IMR-90 (cell line): ENCODE measurements at regions not wholly inside any gene's neighbourhood (a gene's known extent, or its start where the extent isn't known, plus 50 kb on each side); places are given as distances from the start of the nearest gene placed in this dataset.

Source experiments
- ATAC-seq: fragments of 200-7000 bp; cut with Tn5 transposase; 2 replicates; pipeline ENCODE4 v1.9.1; 2020; ENCODE audit warnings: low read depth, mild to moderate bottlenecking, moderate library complexity
- BruUV-seq: library from RNA; stranded (reverse); fragments of 400-500 nt; replicated peaks from 2 replicates; lab custom pipeline; 2021; lab: Mats Ljungman, UMichigan
- CTCF ChIA-PET: fragments of 300-600 bp; formaldehyde crosslinking; extraction: SDS; loops from one replicate; lab custom pipeline; 2021; ENCODE audit warnings: antibody characterized with exemption; lab: Yijun Ruan, JAX
- POLR2A ChIA-PET: fragments of 300-600 bp; sonication (Branson Sonifier 250); formaldehyde crosslinking; loops from one replicate; lab custom pipeline; 2022; ENCODE audit warnings: antibody characterized with exemption; ENCODE audit not compliant: unreplicated experiment; lab: Charles Lee
- DNase-seq: peaks from one replicate; pipeline ENCODE4 v3.0.0; 2013
- H2AFZ ChIP-seq: replicated peaks from 2 replicates; pipeline ENCODE3; 2013; ENCODE audit warnings: low read length, mild to moderate bottlenecking; ENCODE audit not compliant: poor library complexity
- H2AK5ac ChIP-seq: 2 replicates; pipeline ENCODE4 v1.6.1; 2013; ENCODE audit warnings: low read depth, low read length, inconsistent platforms
- H2AK9ac ChIP-seq: replicated peaks from 2 replicates; pipeline ENCODE3; 2013; ENCODE audit warnings: mild to moderate bottlenecking, low read depth, low read length, moderate library complexity; ENCODE audit not compliant: poor library complexity
- H2BK120ac ChIP-seq: 2 replicates; pipeline ENCODE4 v1.6.1; 2013; ENCODE audit warnings: low read depth, low read length, inconsistent platforms
- H2BK15ac ChIP-seq: 3 replicates; pipeline ENCODE4 v1.6.1; 2013; ENCODE audit warnings: low read depth, low read length, inconsistent platforms
- H2BK20ac ChIP-seq: 2 replicates; pipeline ENCODE4 v1.6.1; 2013; ENCODE audit warnings: low read depth, mild to moderate bottlenecking, inconsistent platforms, low read length, moderate library complexity
- H2BK5ac ChIP-seq: 2 replicates; pipeline ENCODE4 v1.6.1; 2013; ENCODE audit warnings: mild to moderate bottlenecking, low read depth, low read length, inconsistent platforms; ENCODE audit not compliant: poor library complexity, severe bottlenecking
- H3K14ac ChIP-seq: replicated peaks from 2 replicates; pipeline ENCODE4 v1.6.1; 2013; ENCODE audit warnings: low read depth, low read length, inconsistent platforms
- H3K18ac ChIP-seq: 2 replicates; pipeline ENCODE4 v1.6.1; 2013; ENCODE audit warnings: low read depth, low read length, control low read depth
- H3K23ac ChIP-seq: 2 replicates; pipeline ENCODE4 v1.6.1; 2013; ENCODE audit warnings: low read depth, low read length, inconsistent platforms
- H3K27ac ChIP-seq: 2 replicates; pipeline ENCODE4 v1.5.1; 2013; ENCODE audit warnings: mild to moderate bottlenecking, control low read depth, low read length; ENCODE audit not compliant: insufficient read depth
- H3K27me3 ChIP-seq: 2 replicates; pipeline ENCODE4 v1.6.1; 2013; ENCODE audit warnings: low read length; ENCODE audit not compliant: control insufficient read depth, insufficient read depth
- H3K36me3 ChIP-seq: 2 replicates; pipeline ENCODE4 v1.6.1; 2013; ENCODE audit warnings: low read length, mixed read lengths; ENCODE audit not compliant: control insufficient read depth, insufficient read depth
- H3K4ac ChIP-seq: 2 replicates; pipeline ENCODE4 v1.6.1; 2013; ENCODE audit warnings: low read depth, low read length, inconsistent platforms
- H3K4me1 ChIP-seq: 2 replicates; pipeline ENCODE4 v1.6.1; 2013; ENCODE audit warnings: low read length, mixed read lengths; ENCODE audit not compliant: control insufficient read depth, insufficient read depth
- H3K4me2 ChIP-seq: 2 replicates; pipeline ENCODE4 v1.6.1; 2013; ENCODE audit warnings: low read depth, mild to moderate bottlenecking, control low read depth, low read length, moderate library complexity
- H3K4me3 ChIP-seq: 2 replicates; pipeline ENCODE4 v1.5.1; 2013; ENCODE audit warnings: low read depth, mild to moderate bottlenecking, control low read depth, low read length, moderate library complexity; ENCODE audit not compliant: insufficient read depth
- H3K56ac ChIP-seq: 2 replicates; pipeline ENCODE4 v1.6.1; 2013; ENCODE audit warnings: low read length, inconsistent platforms; ENCODE audit not compliant: insufficient read depth; ENCODE audit errors: extremely low read depth
- H3K79me1 ChIP-seq, 2 experiments: 2 replicates each; pipeline ENCODE4 v1.6.1; 2013; ENCODE audit warnings: low read length in 2 of 2, inconsistent platforms in 1 of 2, low read depth in 1 of 2
- H3K9ac ChIP-seq: 2 replicates; pipeline ENCODE4 v1.6.1; 2013; ENCODE audit warnings: low read depth, low read length, control low read depth
- H3K9me1 ChIP-seq: 2 replicates; pipeline ENCODE4 v1.6.1; 2013; ENCODE audit warnings: low read length, inconsistent platforms; ENCODE audit not compliant: insufficient read depth
- H3K9me3 ChIP-seq: 2 replicates; pipeline ENCODE4 v1.6.1; 2013; ENCODE audit warnings: low read length; ENCODE audit not compliant: control insufficient read depth, insufficient read depth
- H4K20me1 ChIP-seq: 2 replicates; pipeline ENCODE4 v1.6.1; 2013; ENCODE audit warnings: low read length, inconsistent platforms; ENCODE audit not compliant: insufficient read depth
- H4K5ac ChIP-seq: 2 replicates; pipeline ENCODE4 v1.6.1; 2013; ENCODE audit warnings: mild to moderate bottlenecking, low read depth, low read length, control low read depth
- H4K8ac ChIP-seq, 2 experiments: 2 replicates each; pipeline ENCODE4 v1.6.1; 2013; ENCODE audit warnings: low read depth in 2 of 2, low read length in 2 of 2, control low read depth in 1 of 2, inconsistent platforms in 1 of 2
- H4K91ac ChIP-seq: 2 replicates; pipeline ENCODE4 v1.6.1; 2013; ENCODE audit warnings: low read depth, low read length, inconsistent platforms; ENCODE audit not compliant: insufficient read depth
- MXI1 ChIP-seq: IDR thresholded peaks from 2 replicates; pipeline ENCODE4 v1.6.1; 2012; ENCODE audit warnings: low read depth, mild to moderate bottlenecking, low read length, moderate library complexity, borderline replicate concordance
- NFE2L2 ChIP-seq: fragments of 150-350 bp; IDR thresholded peaks from 2 replicates; pipeline ENCODE4 v1.6.1; 2016; ENCODE audit warnings: low read depth, mild to moderate bottlenecking, low read length
- SMC3 ChIP-seq: fragments of 150-350 bp; IDR thresholded peaks from 2 replicates; pipeline ENCODE4 v1.6.1; 2016; ENCODE audit warnings: low read depth, mild to moderate bottlenecking, antibody characterized with exemption, low read length, moderate library complexity
- WGBS, 2 experiments: methylation state at CpG; one replicate each; pipeline versions ENCODE4 v1.1.5 to v1.1.7; 2013; ENCODE audit warnings: missing lambda C conversion rate in 2 of 2; ENCODE audit not compliant: insufficient read length in 1 of 2; ENCODE audit errors: extremely low coverage in 2 of 2; 5-methylcytosine and 5-hydroxymethylcytosine counted together
- dilution Hi-C: fragments of 300-500 bp; cut with HindIII; formaldehyde crosslinking; loops from one replicate; pipeline ENCODE4 v1.14.3; 2018; ENCODE audit warnings: low sequenced_read_pairs; ENCODE audit not compliant: unreplicated experiment
- in situ Hi-C: fragments of 300-500 bp; cut with MboI; formaldehyde crosslinking; loops from 3 replicates; pipeline ENCODE4 v1.14.3; 2019; ENCODE audit warnings: low sequenced_read_pairs, inconsistent platforms, mixed read lengths
- intact Hi-C: fragments of 100-400 bp; cut with micrococcal nuclease; formaldehyde crosslinking; loops from 2 replicates; pipeline ENCODE4 v1.10.0; 2022
- TF ChIP-seq, protein P1 (sequence below): fragments of 150-350 bp; IDR thresholded peaks from 2 replicates; pipeline ENCODE4 v1.6.1; 2017; ENCODE audit warnings: mild to moderate bottlenecking, antibody characterized with exemption, low read length, low read depth

DNA sequence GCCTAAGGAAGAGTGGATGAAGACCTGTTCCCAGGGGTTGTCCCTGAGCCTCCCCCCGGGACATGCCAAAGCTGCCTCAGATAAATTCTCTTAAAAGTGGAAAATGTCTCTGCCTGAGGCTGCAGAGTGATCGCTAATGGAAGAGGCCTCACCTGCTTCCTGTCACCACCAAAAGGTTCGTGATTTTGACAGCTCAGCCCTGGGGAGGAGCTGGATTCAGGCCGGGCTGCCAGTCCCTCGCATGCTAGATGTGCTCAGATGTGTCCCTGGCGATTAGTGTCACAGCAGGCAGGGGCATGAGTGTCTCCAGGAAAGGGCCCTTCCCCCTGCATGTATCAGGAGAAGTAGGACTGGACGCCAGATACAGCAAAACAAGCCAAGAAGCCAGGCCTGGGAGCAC lies 626.5 kb downstream of the UQCRFS1 start:
- Histone ChIP-seq H3K23ac (no peak overlapping the region), H3K79me1 (no peaks in the 10 kb centered on the region), H3K18ac (no peak overlapping the region), H4K20me1 (no peaks in the 10 kb centered on the region), H2BK120ac (no peak overlapping the region), H3K9me1 (no peaks in the 10 kb centered on the region), H3K4me3 (no peak overlapping the region), H3K14ac (no peak overlapping the region), H3K9ac (no peak overlapping the region), H3K56ac (no peak overlapping the region), H3K4me2 (no peak overlapping the region), H3K9me3 (peaks cover 55% of the 10 kb centered on the region), H3K4me1 (no peaks in the 10 kb centered on the region), H4K8ac (no peak overlapping the region), H2AK9ac (no peak overlapping the region), H3K4ac (no peak overlapping the region), H2AK5ac (no peak overlapping the region), H2BK20ac (no peak overlapping the region), H3K27me3 (no peaks in the 10 kb centered on the region), H3K27ac (no peak overlapping the region), H2AFZ (no peak overlapping the region), H2BK5ac (no peak overlapping the region), H2BK15ac (no peak overlapping the region), H4K91ac (no peak overlapping the region), H3K36me3 (no peaks in the 10 kb centered on the region), H4K5ac (no peak overlapping the region)
- DNase-seq (no peak), ATAC-seq (no peak)
- dilution Hi-C loops = no loop called here
- intact Hi-C loops = no loop called here
- WGBS, 2 experiments = no CpG with 5 or more reads among the region's 7 CpGs
- TF ChIP-seq MXI1 (no peak), SMC3 (no peak), NFE2L2 (no peak)
- TF ChIP-seq, protein P1, sequence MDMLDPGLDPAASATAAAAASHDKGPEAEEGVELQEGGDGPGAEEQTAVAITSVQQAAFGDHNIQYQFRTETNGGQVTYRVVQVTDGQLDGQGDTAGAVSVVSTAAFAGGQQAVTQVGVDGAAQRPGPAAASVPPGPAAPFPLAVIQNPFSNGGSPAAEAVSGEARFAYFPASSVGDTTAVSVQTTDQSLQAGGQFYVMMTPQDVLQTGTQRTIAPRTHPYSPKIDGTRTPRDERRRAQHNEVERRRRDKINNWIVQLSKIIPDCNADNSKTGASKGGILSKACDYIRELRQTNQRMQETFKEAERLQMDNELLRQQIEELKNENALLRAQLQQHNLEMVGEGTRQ = no peak
- CTCF ChIA-PET = no interaction called here
- POLR2A ChIA-PET = no interaction called here
- BruUV-seq = no TSS peak
- in situ Hi-C loops = no loop called here
